CD4-positive, CD25-positive, alpha-beta regulatory T cell (primary cell): ENCODE measurements at regions not wholly inside any gene's neighbourhood (a gene's known extent, or its start where the extent isn't known, plus 50 kb on each side); places are given as distances from the start of the nearest gene placed in this dataset.

Experiments used
- ATAC-seq, 2 donors: fragments of 150-1000 bp; cut with Tn5 transposase; one replicate each; pipeline ENCODE4 v1.10.0; 2021; ENCODE audit warnings: low read depth in 2 of 2, moderate number of reproducible peaks in 2 of 2, moderate library complexity in 1 of 2
- DNase-seq, 3 donors: peaks; one replicate each; pipeline versions ENCODE4 v3.0.0 to v3.0.0-alpha.2; 2012 to 2022; ENCODE audit warnings: mixed read lengths in 1 of 3
- H3K27ac ChIP-seq: one replicate; pipeline ENCODE4 v1.7.0; 2013; ENCODE audit warnings: mild to moderate bottlenecking, low read length; ENCODE audit not compliant: insufficient read depth, poor library complexity, severe bottlenecking
- H3K27me3 ChIP-seq: one replicate; pipeline ENCODE4 v1.7.0; 2013; ENCODE audit warnings: low read length; ENCODE audit not compliant: control insufficient read depth, insufficient read depth
- H3K36me3 ChIP-seq: one replicate; pipeline ENCODE4 v1.7.0; 2013; ENCODE audit warnings: mild to moderate bottlenecking, low read length, moderate library complexity; ENCODE audit not compliant: control insufficient read depth, insufficient read depth
- H3K4me1 ChIP-seq: 2 replicates; pipeline ENCODE4 v1.7.0; 2013; ENCODE audit warnings: mild to moderate bottlenecking, low read length; ENCODE audit not compliant: insufficient read depth, control insufficient read depth, poor library complexity, severe bottlenecking
- H3K4me3 ChIP-seq: one replicate; pipeline ENCODE4 v1.7.0; 2013; ENCODE audit warnings: low read depth, mild to moderate bottlenecking, low read length, moderate library complexity
- H3K9me3 ChIP-seq, 2 experiments: 1 replicate in 1 of 2; 2 replicates in 1 of 2; pipeline ENCODE4 v1.7.0; 2013; ENCODE audit warnings: low read length in 2 of 2, mild to moderate bottlenecking in 1 of 2, moderate library complexity in 1 of 2; ENCODE audit not compliant: control insufficient read depth in 2 of 2
- H3K27ac Mint-ChIP-seq, 3 donors: one replicate each; pipeline ENCODE4 v1.8.0; 2020 to 2022; ENCODE audit warnings: mild to moderate bottlenecking in 3 of 3, mixed read lengths in 3 of 3, moderate library complexity in 2 of 3
- H3K27me3 Mint-ChIP-seq: one replicate; pipeline ENCODE4 v1.8.0; 2022; ENCODE audit warnings: mild to moderate bottlenecking, mixed read lengths
- H3K36me3 Mint-ChIP-seq: one replicate; pipeline ENCODE4 v1.8.0; 2020; ENCODE audit warnings: mixed read lengths
- H3K4me1 Mint-ChIP-seq, 4 donors: one replicate each; pipeline ENCODE4 v1.8.0; 2020 to 2022; ENCODE audit warnings: mixed read lengths in 4 of 4, mild to moderate bottlenecking in 1 of 4
- H3K4me3 Mint-ChIP-seq, 4 donors: one replicate each; pipeline ENCODE4 v1.8.0; 2020 to 2022; ENCODE audit warnings: mild to moderate bottlenecking in 4 of 4, mixed read lengths in 4 of 4, moderate library complexity in 3 of 4
- H3K9me3 Mint-ChIP-seq, 7 donors: one replicate each; pipeline ENCODE4 v1.8.0; 2020 to 2022; ENCODE audit warnings: mixed read lengths in 7 of 7, mild to moderate bottlenecking in 3 of 7, moderate library complexity in 2 of 7

GRCh38 chr2:42931818-42932195 is 139.4 kb upstream of the HAAO start:
- no peak overlapping the region for H3K4me3 Mint-ChIP-seq
- no peak overlapping the region for H3K27ac ChIP-seq
- no peaks in the 10 kb centered on the region for H3K9me3 ChIP-seq
- H3K36me3 Mint-ChIP-seq, result no peaks in the 10 kb centered on the region
- DNase-seq (no peak), ATAC-seq (no peak)
- H3K9me3 Mint-ChIP-seq, result no peaks in the 10 kb centered on the region
- H3K4me1 Mint-ChIP-seq, result peaks cover 0 to 4% (median 0%) of the 10 kb centered on the region in 4 donors
- no peaks in the 10 kb centered on the region for H3K27me3 Mint-ChIP-seq
- no peak overlapping the region for H3K27ac Mint-ChIP-seq
- H3K4me3 ChIP-seq, result no peak overlapping the region
- no peaks in the 10 kb centered on the region for H3K36me3 ChIP-seq
- H3K27me3 ChIP-seq, result no peaks in the 10 kb centered on the region
- H3K4me1 ChIP-seq, result no peaks in the 10 kb centered on the region

GRCh38 chr2:42931146-42931817 is 138.9 kb upstream of the HAAO start:
- no peaks in the 10 kb centered on the region for H3K9me3 ChIP-seq
- H3K9me3 Mint-ChIP-seq, result no peaks in the 10 kb centered on the region
- H3K4me3 Mint-ChIP-seq, result no peak overlapping the region
- no peaks in the 10 kb centered on the region for H3K36me3 Mint-ChIP-seq
- no peaks in the 10 kb centered on the region for H3K36me3 ChIP-seq
- peaks cover 0 to 4% (median 0%) of the 10 kb centered on the region in 4 donors for H3K4me1 Mint-ChIP-seq
- ATAC-seq, result no peak
- H3K27ac ChIP-seq, result no peak overlapping the region
- H3K4me3 ChIP-seq, result no peak overlapping the region
- DNase-seq, result no peak
- no peaks in the 10 kb centered on the region for H3K27me3 Mint-ChIP-seq
- no peaks in the 10 kb centered on the region for H3K4me1 ChIP-seq
- H3K27me3 ChIP-seq, result no peaks in the 10 kb centered on the region
- no peak overlapping the region for H3K27ac Mint-ChIP-seq

- Mint-ChIP-seq H3K4me1 (peaks cover 0 to 4% (median 0%) of the 10 kb centered on the region in 4 donors), H3K27ac (no peak overlapping the region), H3K4me3 (no peak overlapping the region), H3K36me3 (no peaks in the 10 kb centered on the region), H3K27me3 (no peaks in the 10 kb centered on the region), H3K9me3 (no peaks in the 10 kb centered on the region)
- no peaks in the 10 kb centered on the region for H3K27me3 ChIP-seq
- ATAC-seq (no peak), DNase-seq (no peak)
- no peaks in the 10 kb centered on the region for H3K9me3 ChIP-seq
- no peak overlapping the region for H3K4me3 ChIP-seq
- H3K36me3 ChIP-seq, result no peaks in the 10 kb centered on the region
- H3K27ac ChIP-seq, result no peak overlapping the region
- no peaks in the 10 kb centered on the region for H3K4me1 ChIP-seq
These were observed 137.7 kb upstream of the HAAO start for GRCh38 chr2:42930025-42930581.

GRCh38 chr2:42929546-42930024 is 137.2 kb upstream of the HAAO start:
- Histone ChIP-seq H3K4me3 (no peak overlapping the region), H3K36me3 (no peaks in the 10 kb centered on the region), H3K27ac (no peak overlapping the region), H3K27me3 (no peaks in the 10 kb centered on the region), H3K9me3 (no peaks in the 10 kb centered on the region), H3K4me1 (no peaks in the 10 kb centered on the region)
- H3K9me3 Mint-ChIP-seq, result no peaks in the 10 kb centered on the region
- H3K27ac Mint-ChIP-seq, result no peak overlapping the region
- ATAC-seq, result no peak
- no peaks in the 10 kb centered on the region for H3K27me3 Mint-ChIP-seq
- no peak overlapping the region for H3K4me3 Mint-ChIP-seq
- no peak for DNase-seq
- H3K36me3 Mint-ChIP-seq, result no peaks in the 10 kb centered on the region
- peaks cover 0 to 4% (median 0%) of the 10 kb centered on the region in 4 donors for H3K4me1 Mint-ChIP-seq

GRCh38 chr2:42928692-42929545 is 136.5 kb upstream of the HAAO start:
- no peaks in the 10 kb centered on the region for H3K27me3 Mint-ChIP-seq
- H3K27ac ChIP-seq, result no peak overlapping the region
- no peaks in the 10 kb centered on the region for H3K9me3 ChIP-seq
- H3K9me3 Mint-ChIP-seq, result no peaks in the 10 kb centered on the region
- H3K27ac Mint-ChIP-seq, result no peak overlapping the region
- no peak overlapping the region for H3K4me3 ChIP-seq
- ATAC-seq (no peak), DNase-seq (peak in 1 of 3 donors; percentile 15)
- no peaks in the 10 kb centered on the region for H3K36me3 Mint-ChIP-seq
- H3K4me3 Mint-ChIP-seq, result no peak overlapping the region
- H3K4me1 ChIP-seq, result no peaks in the 10 kb centered on the region
- H3K4me1 Mint-ChIP-seq, result peaks cover 0 to 4% (median 0%) of the 10 kb centered on the region in 4 donors
- H3K36me3 ChIP-seq, result no peaks in the 10 kb centered on the region
- no peaks in the 10 kb centered on the region for H3K27me3 ChIP-seq

- Mint-ChIP-seq H3K9me3 (no peaks in the 10 kb centered on the region), H3K4me1 (peaks cover 0 to 1% (median 0%) of the 10 kb centered on the region in 4 donors), H3K36me3 (no peaks in the 10 kb centered on the region), H3K27ac (no peak overlapping the region), H3K27me3 (no peaks in the 10 kb centered on the region), H3K4me3 (no peak overlapping the region)
- Histone ChIP-seq H3K27me3 (no peaks in the 10 kb centered on the region), H3K9me3 (no peaks in the 10 kb centered on the region), H3K4me3 (no peak overlapping the region), H3K4me1 (no peaks in the 10 kb centered on the region), H3K27ac (no peak overlapping the region), H3K36me3 (no peaks in the 10 kb centered on the region)
- no peak for DNase-seq
- no peak for ATAC-seq
These were observed 135.8 kb upstream of the HAAO start for GRCh38 chr2:42928161-42928691.

- Histone ChIP-seq H3K36me3 (no peaks in the 10 kb centered on the region), H3K27ac (no peak overlapping the region), H3K4me1 (no peaks in the 10 kb centered on the region), H3K27me3 (no peaks in the 10 kb centered on the region), H3K9me3 (no peaks in the 10 kb centered on the region), H3K4me3 (no peak overlapping the region)
- no peak overlapping the region for H3K4me3 Mint-ChIP-seq
- no peaks in the 10 kb centered on the region for H3K36me3 Mint-ChIP-seq
- H3K27me3 Mint-ChIP-seq, result no peaks in the 10 kb centered on the region
- H3K27ac Mint-ChIP-seq, result no peak overlapping the region
- no peaks in the 10 kb centered on the region for H3K4me1 Mint-ChIP-seq
- no peaks in the 10 kb centered on the region for H3K9me3 Mint-ChIP-seq
- ATAC-seq (no peak), DNase-seq (no peak)
These were observed 135.2 kb upstream of the HAAO start for GRCh38 chr2:42927334-42928160.
